ENCODE measurements at regions not wholly inside any gene's neighbourhood (a gene's known extent, or its start where the extent isn't known, plus 50 kb on each side); places are given as distances from the start of the nearest gene placed in this dataset.

DNA sequence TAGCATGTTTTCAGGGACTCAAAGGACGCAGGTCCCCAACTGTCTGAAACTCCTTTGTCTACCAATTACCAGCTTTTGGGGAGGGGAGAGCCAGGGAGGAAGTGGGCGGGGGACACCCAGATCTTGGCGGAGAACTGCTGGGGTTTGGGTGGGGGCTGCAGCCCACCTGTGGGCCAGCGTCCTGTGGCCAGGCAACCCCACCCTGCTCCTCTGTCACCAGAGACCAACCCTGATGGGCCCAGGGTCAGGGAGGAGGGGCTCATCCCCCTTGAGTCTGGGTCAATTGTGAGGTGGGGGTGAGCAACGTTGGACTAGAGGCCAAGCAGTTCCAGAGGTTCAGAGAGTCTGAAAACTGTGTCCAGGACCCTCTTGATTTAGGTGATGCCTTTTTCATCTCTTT lies 96.1 kb upstream of the TARDBP start:
- TF ChIP-seq POLR2AphosphoS5 (IDR thresholded peaks at IDR 0.05) (no peak), CTCF (IDR thresholded peaks at IDR 0.05) (no peak), POLR2A (IDR thresholded peaks at IDR 0.05) (no peak)

Data from prostate gland (tissue), 2 donors.